ENCODE measurements at regions not wholly inside any gene's neighbourhood (a gene's known extent, or its start where the extent isn't known, plus 50 kb on each side); places are given as distances from the start of the nearest gene placed in this dataset.

- TF ChIP-seq CTCF (IDR thresholded peaks at IDR 0.05; ENCODE audit: poor library complexity, severe bottlenecking) (no peak), POLR2AphosphoS5 (IDR thresholded peaks at IDR 0.05) (no peak)
Measured at GRCh38 chr6:164144316-164144715, 729.8 kb downstream of the QKI start.

All from neural cell (in vitro differentiated cells).